NCI-H82 (cell line): ENCODE measurements at regions not wholly inside any gene's neighbourhood (a gene's known extent, or its start where the extent isn't known, plus 50 kb on each side); places are given as distances from the start of the nearest gene placed in this dataset.

Experiments
- DNase-seq: peaks from one replicate; lab custom pipeline; 2025; lab: John Stamatoyannopoulos, UW

GRCh38 chr1:88376421-88376820 is 307.7 kb upstream of the PKN2 start:
- DNase-seq, result no peak

GRCh38 chr1:88378560-88378959 is 305.5 kb upstream of the PKN2 start:
- no peak for DNase-seq

GRCh38 chr1:88394958-88395357 is 289.1 kb upstream of the PKN2 start:
- DNase-seq, result peak; percentile 19

- DNase-seq, result no peak
These were observed 285.7 kb upstream of the PKN2 start for GRCh38 chr1:88398338-88398737.

DNA sequence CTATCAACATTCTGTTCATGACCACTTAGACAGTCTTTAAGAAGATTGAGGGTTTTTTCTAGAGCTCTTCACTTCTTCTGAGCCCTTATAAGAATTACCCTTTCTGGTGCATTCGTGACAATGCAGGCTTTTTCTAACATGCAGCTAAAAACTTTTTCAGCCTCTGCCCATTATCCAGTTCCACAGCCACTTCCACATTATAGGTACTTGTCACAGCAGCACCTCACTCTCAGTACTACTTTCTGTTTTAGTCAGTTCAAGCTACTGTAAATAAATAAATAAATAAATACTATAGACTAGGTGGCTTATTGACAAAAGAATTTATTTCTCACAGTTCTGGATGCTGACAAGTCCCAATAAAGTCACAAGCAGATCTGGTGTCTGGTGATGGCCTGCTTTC is 284.4 kb upstream of the PKN2 start:
- no peak for DNase-seq

GRCh38 chr1:88401313-88401712 is 282.8 kb upstream of the PKN2 start:
- no peak for DNase-seq

- DNase-seq, result no peak
These were observed 279.5 kb upstream of the PKN2 start for GRCh38 chr1:88404582-88404981.

DNA sequence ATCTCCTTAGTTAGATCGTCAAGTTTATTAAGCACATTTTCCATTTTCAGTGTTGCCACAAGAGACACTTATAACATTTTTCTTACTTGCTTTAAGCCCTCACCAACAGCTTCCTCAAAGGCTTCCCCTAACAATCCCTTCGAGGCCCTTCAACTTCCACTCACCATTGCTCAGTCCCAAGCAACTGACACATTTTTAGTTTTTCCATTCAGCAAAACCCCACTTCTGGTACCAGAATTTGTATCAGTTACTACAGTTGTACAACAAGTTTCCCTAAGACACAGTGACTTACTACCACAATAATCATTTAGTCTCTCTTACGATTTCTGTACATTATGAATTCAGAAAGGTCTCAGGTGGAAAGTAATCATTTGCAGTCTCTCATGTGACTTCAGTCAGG is 276.8 kb upstream of the PKN2 start:
- DNase-seq, result no peak

GRCh38 chr1:88421997-88422396 is 262.1 kb upstream of the PKN2 start:
- DNase-seq, result no peak

DNA sequence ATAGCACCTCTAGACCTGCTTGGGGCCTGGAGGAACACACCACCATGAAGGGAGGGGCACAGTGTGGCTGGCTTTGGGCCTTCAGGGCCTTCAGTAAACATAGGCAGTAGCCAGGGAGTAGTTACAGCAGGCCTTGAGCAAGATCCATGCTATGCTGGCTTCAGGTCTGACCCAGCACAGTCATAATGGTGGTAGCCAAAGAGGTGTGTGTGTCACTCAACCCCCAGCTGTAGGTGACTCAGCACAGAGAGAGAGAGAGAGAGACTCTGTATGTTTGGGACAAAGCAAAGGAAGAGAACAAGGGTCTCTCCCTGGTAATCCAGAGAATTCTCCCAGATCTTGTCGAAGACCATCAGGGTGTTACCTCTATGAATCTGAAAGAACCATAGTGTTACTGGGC is 250.5 kb upstream of the PKN2 start:
- no peak for DNase-seq

DNA sequence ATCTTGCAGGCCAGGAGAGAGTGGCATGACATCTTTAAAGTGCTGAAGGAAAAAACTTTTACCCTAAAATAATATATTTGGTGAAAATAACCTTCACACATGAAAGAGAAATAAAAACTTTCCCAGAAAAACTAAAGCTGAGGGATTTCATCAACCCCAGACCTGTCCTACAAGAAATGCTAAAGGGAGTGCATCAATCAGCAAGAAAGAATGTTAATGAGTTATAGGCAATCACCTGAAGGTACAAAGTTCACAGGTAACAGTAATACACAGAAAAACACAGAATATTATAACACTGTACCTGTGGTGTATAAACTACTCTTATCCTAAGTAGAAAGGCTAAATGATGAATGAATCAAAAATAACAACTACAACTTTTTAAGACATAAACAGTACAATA is 249.2 kb upstream of the PKN2 start:
- DNase-seq, result no peak

GRCh38 chr1:88441022-88441421 is 243.1 kb upstream of the PKN2 start:
- DNase-seq, result no peak

DNA sequence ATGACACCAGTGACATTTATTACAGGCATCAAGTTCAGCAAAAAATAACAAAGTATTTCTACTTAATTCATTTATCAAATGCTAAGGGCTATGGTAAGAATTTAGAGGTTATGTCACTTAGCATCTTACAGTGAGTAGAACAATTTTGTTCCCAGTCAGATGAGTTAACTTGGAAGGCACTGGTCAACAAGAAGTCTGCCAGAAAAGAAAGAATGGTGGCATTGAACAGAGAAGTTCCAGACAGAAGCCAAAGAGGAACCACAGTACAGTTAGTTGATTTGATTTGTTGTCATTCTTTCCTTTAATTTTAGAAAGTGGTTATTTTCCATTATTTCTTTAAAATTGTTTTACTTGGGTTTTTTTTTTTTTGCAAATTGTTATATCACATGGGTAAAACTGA is 232.2 kb upstream of the PKN2 start:
- no peak for DNase-seq

- DNase-seq, result no peak
These were observed 230.8 kb upstream of the PKN2 start for GRCh38 chr1:88453295-88453694.

DNA sequence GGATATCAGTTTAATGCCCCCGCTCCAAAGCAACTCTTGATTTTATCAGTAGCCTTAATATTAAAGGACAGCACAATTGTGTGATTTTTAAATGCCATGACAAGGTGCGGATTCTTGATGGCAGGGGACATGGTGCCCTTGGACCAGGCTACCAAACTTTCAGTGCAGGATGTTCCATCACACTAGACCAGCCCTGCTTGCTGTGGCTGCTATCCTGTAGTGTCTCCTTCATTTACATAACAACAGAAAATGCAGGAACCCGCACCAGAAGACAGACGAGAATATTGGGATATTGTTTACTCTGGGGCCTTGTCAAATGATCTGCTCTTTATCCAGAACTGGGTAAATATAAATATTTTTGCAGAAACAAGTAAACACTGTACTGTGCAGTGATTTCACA is 229.3 kb upstream of the PKN2 start:
- DNase-seq, result no peak

- no peak for DNase-seq
These were observed 228.3 kb upstream of the PKN2 start for GRCh38 chr1:88455621-88456256.

DNA sequence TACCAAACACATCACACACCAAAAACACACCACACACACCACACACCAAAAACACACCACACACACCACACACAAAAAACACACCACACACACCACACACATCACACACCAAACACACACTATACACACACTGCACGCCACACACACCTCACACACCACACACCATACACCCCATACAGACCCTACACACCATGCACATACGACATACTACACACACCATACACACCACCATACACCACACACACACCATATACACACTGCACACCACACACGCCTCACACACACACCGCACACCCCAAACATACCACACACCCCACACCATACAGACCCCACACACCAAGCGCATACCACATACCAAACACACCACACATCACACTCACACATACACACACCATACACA is 226.9 kb upstream of the PKN2 start:
- no peak for DNase-seq

- DNase-seq, result no peak
These were observed 223.1 kb upstream of the PKN2 start for GRCh38 chr1:88461007-88461406.

GRCh38 chr1:88462096-88462487 is 222.0 kb upstream of the PKN2 start:
- DNase-seq, result peak; percentile 43

DNA sequence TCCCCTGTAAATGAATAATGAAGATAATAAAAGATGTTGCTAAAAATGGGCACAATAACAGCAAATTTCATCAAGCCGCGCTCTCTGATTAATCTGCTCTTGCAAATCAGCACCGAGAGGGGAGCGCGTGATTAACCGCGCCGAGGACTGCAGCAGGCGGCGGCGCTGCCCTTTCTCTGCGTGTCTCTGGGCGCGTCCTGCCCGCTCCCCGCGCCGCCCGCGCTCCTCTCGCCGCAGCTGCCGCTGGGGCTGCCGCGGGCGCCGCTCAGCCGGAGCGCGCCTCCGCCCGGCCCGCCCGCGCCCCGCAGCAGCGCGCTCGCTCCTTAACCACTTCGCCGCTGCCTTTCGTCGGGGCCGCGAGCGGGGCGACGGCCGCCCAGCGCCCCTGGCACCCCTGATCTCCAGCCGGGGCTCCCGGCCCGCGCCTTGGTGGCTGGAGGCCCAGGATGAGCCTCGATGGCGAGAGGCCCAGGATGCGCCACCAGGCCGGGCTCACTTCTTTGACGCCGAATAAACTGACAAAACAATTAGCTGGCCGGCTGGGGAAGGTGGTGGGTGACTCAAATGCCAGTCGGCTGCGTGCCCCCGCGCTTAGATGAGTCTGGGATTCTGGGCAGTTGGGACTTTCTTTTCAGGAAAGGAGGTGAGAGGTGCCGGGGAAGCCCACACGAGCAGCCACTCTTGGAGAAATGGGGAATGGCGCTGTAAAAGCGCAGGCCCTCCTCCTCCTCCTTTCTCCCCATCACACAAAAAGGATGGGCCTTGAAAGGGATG is 221.4 kb upstream of the PKN2 start:
- peak; percentile 82 for DNase-seq

GRCh38 chr1:88463401-88463985 is 220.6 kb upstream of the PKN2 start:
- peak; percentile 47 for DNase-seq

DNA sequence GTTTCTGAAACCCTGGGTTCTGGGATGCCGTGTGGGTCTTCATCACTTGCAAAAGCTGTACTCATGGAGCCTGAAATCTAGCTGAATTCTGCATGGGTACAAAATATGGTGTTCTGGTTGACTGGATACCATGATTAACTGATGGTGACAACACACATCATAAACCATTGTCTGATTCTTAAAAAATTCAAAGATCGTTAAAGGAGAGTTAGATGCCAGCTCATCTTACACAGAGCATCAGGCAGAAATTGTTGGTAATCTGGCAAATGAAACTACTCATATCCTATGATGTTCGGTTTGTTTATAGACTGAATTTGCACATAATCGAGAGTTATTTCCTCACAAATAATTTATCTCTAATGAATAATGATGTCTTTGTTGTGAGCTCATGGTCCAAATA is 218.1 kb upstream of the PKN2 start:
- DNase-seq, result no peak

- no peak for DNase-seq
These were observed 217.0 kb upstream of the PKN2 start for GRCh38 chr1:88466899-88467580.
